HFF-Myc (cell line): ENCODE measurements at regions not wholly inside any gene's neighbourhood (a gene's known extent, or its start where the extent isn't known, plus 50 kb on each side); places are given as distances from the start of the nearest gene placed in this dataset.
A peak's percentile ranks its signal among the peaks of the same experiment; 100 is the strongest.

Experiments used
- DNase-seq: peaks from one replicate; pipeline ENCODE4 v3.0.0-alpha.2; 2011; ENCODE audit warnings: low read depth; ENCODE audit errors: extremely low read depth
- H3K4me3 ChIP-seq: replicated peaks from 2 replicates; pipeline ENCODE4 v1.5.1; 2011; ENCODE audit warnings: low read depth, mild to moderate bottlenecking, control low read depth, low read length
- CTCF ChIP-seq: IDR thresholded peaks from 2 replicates; pipeline ENCODE4 v1.5.1; 2012; ENCODE audit warnings: mild to moderate bottlenecking, low read depth, low read length, control low read depth; ENCODE audit errors: missing control alignments

- DNase-seq, result no peak
- no peak overlapping the region for H3K4me3 ChIP-seq
- no peak for TF ChIP-seq CTCF
Observed at GRCh38 chrX:116239944-116240840, 69.6 kb downstream of the AGTR2 start.

- H3K4me3 ChIP-seq, result no peak overlapping the region
- no peak for DNase-seq
- no peak for TF ChIP-seq CTCF
Observed at GRCh38 chrX:116241001-116241400, 70.5 kb downstream of the AGTR2 start.

- DNase-seq, result no peak
- no peak overlapping the region for H3K4me3 ChIP-seq
- no peak for TF ChIP-seq CTCF
Observed at GRCh38 chrX:116243039-116243438, 72.5 kb downstream of the AGTR2 start.

GRCh38 chrX:116246261-116246660 is 75.7 kb downstream of the AGTR2 start:
- TF ChIP-seq CTCF, result no peak
- no peak overlapping the region for H3K4me3 ChIP-seq
- no peak for DNase-seq

GRCh38 chrX:116267511-116268040 is 97.0 kb downstream of the AGTR2 start:
- H3K4me3 ChIP-seq, result no peak overlapping the region
- TF ChIP-seq CTCF, result no peak
- no peak for DNase-seq

GRCh38 chrX:116272322-116272721 is 101.8 kb downstream of the AGTR2 start:
- DNase-seq, result peak; percentile 31
- H3K4me3 ChIP-seq, result no peak overlapping the region
- TF ChIP-seq CTCF, result no peak
